ENCODE measurements at regions not wholly inside any gene's neighbourhood (a gene's known extent, or its start where the extent isn't known, plus 50 kb on each side); places are given as distances from the start of the nearest gene placed in this dataset.

GRCh38 chr13:22092791-22093560, 422.1 kb downstream of the FGF9 start:
- DNase-seq (ENCODE audit: low read depth) = no peak

GRCh38 chr13:22095794-22096193, 424.9 kb downstream of the FGF9 start:
- no peak for DNase-seq (ENCODE audit: low read depth)

GRCh38 chr13:22099585-22099984, 428.7 kb downstream of the FGF9 start:
- DNase-seq (ENCODE audit: low read depth) = no peak

GRCh38 chr13:22102271-22102670, 431.4 kb downstream of the FGF9 start:
- DNase-seq (ENCODE audit: low read depth) = no peak

GRCh38 chr13:22103046-22104027, 432.5 kb downstream of the FGF9 start:
- no peak for DNase-seq (ENCODE audit: low read depth)

GRCh38 chr13:22106058-22106457, 435.2 kb downstream of the FGF9 start:
- DNase-seq (ENCODE audit: low read depth) = no peak

- no peak for DNase-seq (ENCODE audit: low read depth)
Measured at GRCh38 chr13:22107549-22107948, 436.7 kb downstream of the FGF9 start.

- peak; percentile 60 for DNase-seq (ENCODE audit: low read depth)
Measured at GRCh38 chr13:22108283-22108942, 437.5 kb downstream of the FGF9 start.

- DNase-seq (ENCODE audit: low read depth) = no peak
Measured at GRCh38 chr13:22108979-22109378, 438.1 kb downstream of the FGF9 start.

GRCh38 chr13:22110368-22110767, 439.5 kb downstream of the FGF9 start:
- DNase-seq (ENCODE audit: low read depth) = no peak

GRCh38 chr13:22111152-22111783, 440.4 kb downstream of the FGF9 start:
- no peak for DNase-seq (ENCODE audit: low read depth)

- no peak for DNase-seq (ENCODE audit: low read depth)
Measured at GRCh38 chr13:22111961-22112360, 441.1 kb downstream of the FGF9 start.

GRCh38 chr13:22112956-22113745, 442.3 kb downstream of the FGF9 start:
- no peak for DNase-seq (ENCODE audit: low read depth)

GRCh38 chr13:22114630-22115311, 443.9 kb downstream of the FGF9 start:
- no peak for DNase-seq (ENCODE audit: low read depth)

- DNase-seq (ENCODE audit: low read depth) = no peak
Measured at GRCh38 chr13:22118158-22118557, 447.3 kb downstream of the FGF9 start.

- no peak for DNase-seq (ENCODE audit: low read depth)
Measured at GRCh38 chr13:22120646-22121045, 449.8 kb downstream of the FGF9 start.

GRCh38 chr13:22121146-22121739, 450.4 kb downstream of the FGF9 start:
- no peak for DNase-seq (ENCODE audit: low read depth)

GRCh38 chr13:22126433-22127021, 455.7 kb downstream of the FGF9 start:
- DNase-seq (ENCODE audit: low read depth) = no peak

GRCh38 chr13:22127277-22128164, 456.6 kb downstream of the FGF9 start:
- DNase-seq (ENCODE audit: low read depth) = no peak

All from GM04503 (cell line).